ENCODE measurements at regions not wholly inside any gene's neighbourhood (a gene's known extent, or its start where the extent isn't known, plus 50 kb on each side); places are given as distances from the start of the nearest gene placed in this dataset.

DNA sequence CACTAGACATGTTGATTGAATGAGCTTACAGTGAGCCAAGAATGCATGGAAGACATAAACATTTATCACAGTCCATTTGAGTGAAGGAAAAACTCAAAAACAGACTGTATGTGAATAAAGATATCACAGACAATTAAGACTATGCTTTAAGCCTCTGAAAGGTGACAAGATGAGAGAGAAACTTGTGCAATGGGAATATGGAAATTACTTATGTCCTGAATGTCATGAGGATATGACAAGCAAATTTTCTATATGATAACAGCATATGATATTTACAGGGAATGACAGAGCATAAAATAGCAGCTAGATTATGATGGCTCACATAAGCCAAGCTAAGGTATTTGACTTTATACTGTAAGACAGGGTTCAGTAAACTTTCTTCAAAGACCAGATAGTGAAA lies 1153.1 kb upstream of the USP15 start:
- no peak for DNase-seq
- Histone ChIP-seq H3K27ac (no peak overlapping the region), H3K4me1 (no peaks in the 10 kb centered on the region), H3K4me3 (no peak overlapping the region), H3K27me3 (no peaks in the 10 kb centered on the region), H3K36me3 (no peaks in the 10 kb centered on the region), H3K9me3 (peaks cover 0 to 5% (median 2%) of the 10 kb centered on the region in 4 donors)
- intact Hi-C loops (cut with DNase I) = no loop called here
- no peak for TF ChIP-seq POLR2A (IDR thresholded peaks at IDR 0.05)
- TF ChIP-seq, protein P1, sequence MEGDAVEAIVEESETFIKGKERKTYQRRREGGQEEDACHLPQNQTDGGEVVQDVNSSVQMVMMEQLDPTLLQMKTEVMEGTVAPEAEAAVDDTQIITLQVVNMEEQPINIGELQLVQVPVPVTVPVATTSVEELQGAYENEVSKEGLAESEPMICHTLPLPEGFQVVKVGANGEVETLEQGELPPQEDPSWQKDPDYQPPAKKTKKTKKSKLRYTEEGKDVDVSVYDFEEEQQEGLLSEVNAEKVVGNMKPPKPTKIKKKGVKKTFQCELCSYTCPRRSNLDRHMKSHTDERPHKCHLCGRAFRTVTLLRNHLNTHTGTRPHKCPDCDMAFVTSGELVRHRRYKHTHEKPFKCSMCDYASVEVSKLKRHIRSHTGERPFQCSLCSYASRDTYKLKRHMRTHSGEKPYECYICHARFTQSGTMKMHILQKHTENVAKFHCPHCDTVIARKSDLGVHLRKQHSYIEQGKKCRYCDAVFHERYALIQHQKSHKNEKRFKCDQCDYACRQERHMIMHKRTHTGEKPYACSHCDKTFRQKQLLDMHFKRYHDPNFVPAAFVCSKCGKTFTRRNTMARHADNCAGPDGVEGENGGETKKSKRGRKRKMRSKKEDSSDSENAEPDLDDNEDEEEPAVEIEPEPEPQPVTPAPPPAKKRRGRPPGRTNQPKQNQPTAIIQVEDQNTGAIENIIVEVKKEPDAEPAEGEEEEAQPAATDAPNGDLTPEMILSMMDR (IDR thresholded peaks at IDR 0.05) = no peak
- no peak for TF ChIP-seq EP300 (IDR thresholded peaks at IDR 0.05)
- no peak for TF ChIP-seq POLR2AphosphoS5 (IDR thresholded peaks at IDR 0.05)

DNA sequence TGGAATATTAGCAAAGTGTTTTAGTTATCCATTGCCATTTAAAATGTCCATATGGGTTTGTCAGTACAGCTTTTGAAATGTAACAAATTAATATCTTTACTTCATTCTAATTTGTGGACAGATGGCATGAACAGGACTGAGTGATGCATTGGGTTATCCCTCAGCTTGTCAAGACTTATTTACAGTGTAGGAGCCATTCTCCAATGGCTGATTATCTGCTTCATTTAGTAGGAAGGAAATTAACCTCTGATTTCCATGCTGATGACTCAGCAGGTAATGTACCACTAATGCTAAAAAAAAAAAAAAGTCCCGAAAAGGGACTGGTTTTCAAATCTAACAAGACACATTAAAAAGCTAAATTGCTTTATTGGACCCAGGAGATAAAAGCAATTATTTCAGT lies 1149.0 kb upstream of the USP15 start:
- no peaks in the 10 kb centered on the region for H3K36me3 ChIP-seq
- 66 to 89% methylated on average over 1 of the region's 1 CpG for WGBS, 2 donors
- intact Hi-C loops (cut with DNase I) = no loop called here

DNA sequence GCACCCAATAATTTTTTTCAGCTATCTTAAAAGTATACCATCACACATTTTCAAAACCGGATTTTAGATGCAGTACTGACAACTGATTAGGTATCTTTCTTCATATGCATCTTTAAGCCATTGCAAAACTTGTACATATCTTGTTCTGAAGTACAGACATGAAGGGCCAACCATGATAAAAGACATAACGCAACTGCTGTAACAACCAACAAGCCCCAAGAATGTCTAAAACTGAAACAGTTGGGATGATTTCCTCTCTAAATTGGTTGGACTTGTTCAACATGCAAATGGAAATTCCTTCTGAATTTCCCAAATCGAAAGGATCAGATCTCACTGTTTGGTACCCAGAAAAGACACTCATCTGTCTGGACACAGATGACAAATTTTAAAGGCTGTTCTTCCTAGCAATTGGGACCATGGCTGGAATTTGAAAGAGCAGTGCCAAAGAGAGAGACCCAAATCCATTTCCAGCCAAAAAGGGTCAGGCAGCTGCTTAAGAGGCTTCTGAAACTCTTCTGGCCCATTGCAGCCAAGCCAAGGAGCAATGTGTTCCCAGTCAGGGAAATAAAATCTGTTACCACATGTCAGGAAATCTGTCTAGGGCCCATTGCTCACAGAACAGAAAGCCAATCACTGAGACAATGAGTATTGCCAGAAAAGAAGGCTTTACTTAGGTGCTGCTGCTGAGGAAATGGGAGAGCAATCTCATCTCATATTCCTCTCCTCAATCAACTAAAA lies 1122.4 kb upstream of the USP15 start:
- H3K27ac ChIP-seq = no peak overlapping the region
- no peak for DNase-seq
- H3K36me3 ChIP-seq = no peaks in the 10 kb centered on the region
- no peaks in the 10 kb centered on the region for H3K27me3 ChIP-seq
- H3K4me1 ChIP-seq = no peaks in the 10 kb centered on the region
- 86 to 88% methylated on average over 3 of the region's 3 CpGs for WGBS, 2 donors
- no peak for TF ChIP-seq EP300 (IDR thresholded peaks at IDR 0.05)
- no peak for TF ChIP-seq POLR2A (IDR thresholded peaks at IDR 0.05)
- TF ChIP-seq, protein P1 (IDR thresholded peaks at IDR 0.05) = no peak
- no peak for TF ChIP-seq POLR2AphosphoS5 (IDR thresholded peaks at IDR 0.05)
- H3K9me3 ChIP-seq = no peaks in the 10 kb centered on the region
- no peak overlapping the region for H3K4me3 ChIP-seq
- intact Hi-C loops (cut with DNase I) = no loop called here

More for the DNA sequence above, 1149.0 kb upstream of the USP15 start:
- Histone ChIP-seq H3K27ac (no peak overlapping the region), H3K4me3 (no peak overlapping the region), H3K27me3 (no peaks in the 10 kb centered on the region), H3K9me3 (no peaks in the 10 kb centered on the region), H3K4me1 (no peaks in the 10 kb centered on the region)
- TF ChIP-seq POLR2AphosphoS5 (IDR thresholded peaks at IDR 0.05) (no peak), POLR2A (IDR thresholded peaks at IDR 0.05) (no peak), EP300 (IDR thresholded peaks at IDR 0.05) (no peak)
- TF ChIP-seq, protein P1 (IDR thresholded peaks at IDR 0.05) = no peak
- DNase-seq = no peak

DNA sequence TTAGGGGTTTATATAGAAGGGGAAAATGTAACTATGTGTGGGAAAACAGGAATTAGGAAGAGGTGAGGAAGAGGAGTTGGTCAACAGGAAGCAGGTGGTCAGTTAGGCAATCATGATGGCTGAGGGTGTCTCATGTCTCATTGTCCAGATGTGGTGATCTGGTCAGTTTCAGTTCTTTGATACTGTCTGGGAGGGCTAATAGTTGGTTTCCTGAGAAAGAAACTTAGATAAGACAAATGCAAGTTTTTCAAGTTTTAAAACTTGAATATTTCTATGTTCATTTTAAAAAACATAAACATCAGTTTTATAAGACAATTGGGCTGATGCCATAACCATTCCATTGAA lies 1121.8 kb upstream of the USP15 start:
- Histone ChIP-seq H3K27me3 (no peaks in the 10 kb centered on the region), H3K27ac (no peak overlapping the region), H3K36me3 (no peaks in the 10 kb centered on the region), H3K4me3 (no peak overlapping the region), H3K4me1 (no peaks in the 10 kb centered on the region), H3K9me3 (no peaks in the 10 kb centered on the region)
- intact Hi-C loops (cut with DNase I) = no loop called here
- TF ChIP-seq POLR2A (IDR thresholded peaks at IDR 0.05) = no peak
- no peak for TF ChIP-seq POLR2AphosphoS5 (IDR thresholded peaks at IDR 0.05)
- TF ChIP-seq EP300 (IDR thresholded peaks at IDR 0.05) = no peak
- TF ChIP-seq, protein P1 (IDR thresholded peaks at IDR 0.05) = no peak
- DNase-seq = no peak

DNA sequence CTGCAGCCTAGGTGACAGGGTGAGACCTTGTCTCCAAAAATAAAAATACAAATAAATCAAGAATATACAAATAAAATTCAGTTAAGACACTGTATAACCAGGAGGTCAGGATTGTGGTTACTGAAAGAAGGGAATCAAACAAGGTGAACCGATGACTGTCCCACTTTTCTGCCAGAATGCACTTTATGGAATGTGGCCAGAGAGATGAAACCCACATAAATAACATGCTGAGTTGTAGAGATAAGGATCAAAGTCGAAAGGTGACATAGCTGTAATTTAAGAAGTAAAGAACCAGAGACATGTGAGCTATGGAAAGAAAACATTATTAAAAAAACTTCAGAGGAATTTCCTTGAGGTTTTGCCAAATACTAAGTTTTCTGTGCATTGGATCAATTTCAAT lies 1098.2 kb upstream of the USP15 start:
- H3K27ac ChIP-seq = no peak overlapping the region
- no peak overlapping the region for H3K4me3 ChIP-seq
- H3K4me1 ChIP-seq = no peaks in the 10 kb centered on the region
- intact Hi-C loops (cut with DNase I) = no loop called here
- H3K36me3 ChIP-seq = no peaks in the 10 kb centered on the region
- TF ChIP-seq POLR2A (IDR thresholded peaks at IDR 0.05) (no peak), EP300 (IDR thresholded peaks at IDR 0.05) (no peak)
- TF ChIP-seq, protein P1 (IDR thresholded peaks at IDR 0.05) = no peak
- no peaks in the 10 kb centered on the region for H3K9me3 ChIP-seq
- 36 to 48% methylated on average over 2 of the region's 2 CpGs for WGBS, 2 donors
- H3K27me3 ChIP-seq = no peaks in the 10 kb centered on the region
- DNase-seq = no peak

All from sigmoid colon (tissue), 6 donors.